Uterus (tissue), 2 donors: ENCODE measurements at regions not wholly inside any gene's neighbourhood (a gene's known extent, or its start where the extent isn't known, plus 50 kb on each side); places are given as distances from the start of the nearest gene placed in this dataset.

Experiments
- CTCF ChIP-seq, 4 experiments: fragments of 200-600 bp in 2 of 4; fragments of 450-650 bp in 2 of 4; sonication (generic) in 2 of 4; IDR thresholded peaks; one replicate each; pipeline ENCODE4 v1.5.1; 2016 to 2019; ENCODE audit warnings: antibody characterized with exemption in 4 of 4, mild to moderate bottlenecking in 2 of 4, moderate library complexity in 1 of 4
- POLR2A ChIP-seq, 2 donors: fragments of 450-650 bp; IDR thresholded peaks; one replicate each; pipeline ENCODE4 v1.6.1; 2016; ENCODE audit warnings: antibody characterized with exemption in 2 of 2, mild to moderate bottlenecking in 1 of 2, moderate library complexity in 1 of 2

GRCh38 chr5:38121420-38121819 is 136.9 kb upstream of the EGFLAM start:
- TF ChIP-seq CTCF (IDR thresholded peaks at IDR 0.05) (no peak), POLR2A (IDR thresholded peaks at IDR 0.05) (no peak)
